ENCODE measurements at regions not wholly inside any gene's neighbourhood (a gene's known extent, or its start where the extent isn't known, plus 50 kb on each side); places are given as distances from the start of the nearest gene placed in this dataset.

DNA sequence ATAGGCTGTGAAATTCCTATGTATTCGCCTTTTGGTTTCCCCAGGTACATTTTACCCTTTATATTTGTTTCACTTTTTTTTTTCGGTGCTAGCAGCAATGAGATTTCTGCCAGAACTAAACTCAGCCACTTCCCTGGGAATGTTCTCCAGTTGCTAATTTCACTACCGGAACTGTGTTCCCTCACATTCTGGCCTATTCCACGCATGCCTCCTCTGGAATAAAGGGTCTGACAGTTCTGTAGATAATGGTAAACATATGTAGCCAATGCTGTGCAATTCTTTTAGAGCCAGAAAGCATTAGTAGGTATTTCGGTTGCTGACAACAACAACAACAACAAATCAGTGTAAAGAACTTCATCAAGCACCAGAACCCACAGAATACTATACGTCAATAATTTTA lies 96.1 kb upstream of the TBX18 start:
- TF ChIP-seq EZH2 (IDR thresholded peaks at IDR 0.05) (no peak), POLR2AphosphoS5 (IDR thresholded peaks at IDR 0.05; ENCODE audit: borderline replicate concordance, low read depth, low read length) (no peak)
